IPS-18c (cell line): ENCODE measurements at regions not wholly inside any gene's neighbourhood (a gene's known extent, or its start where the extent isn't known, plus 50 kb on each side); places are given as distances from the start of the nearest gene placed in this dataset.

Source experiments
- H3K4me3 ChIP-seq: 2 replicates; pipeline ENCODE4 v1.7.0; 2013; ENCODE audit warnings: low read depth, mild to moderate bottlenecking, low read length, moderate library complexity; ENCODE audit not compliant: insufficient read depth
- H3K9me3 ChIP-seq: one replicate; pipeline ENCODE4 v1.6.1; 2013; ENCODE audit warnings: mild to moderate bottlenecking, low read length, moderate library complexity; ENCODE audit not compliant: control insufficient read depth, insufficient read depth

DNA sequence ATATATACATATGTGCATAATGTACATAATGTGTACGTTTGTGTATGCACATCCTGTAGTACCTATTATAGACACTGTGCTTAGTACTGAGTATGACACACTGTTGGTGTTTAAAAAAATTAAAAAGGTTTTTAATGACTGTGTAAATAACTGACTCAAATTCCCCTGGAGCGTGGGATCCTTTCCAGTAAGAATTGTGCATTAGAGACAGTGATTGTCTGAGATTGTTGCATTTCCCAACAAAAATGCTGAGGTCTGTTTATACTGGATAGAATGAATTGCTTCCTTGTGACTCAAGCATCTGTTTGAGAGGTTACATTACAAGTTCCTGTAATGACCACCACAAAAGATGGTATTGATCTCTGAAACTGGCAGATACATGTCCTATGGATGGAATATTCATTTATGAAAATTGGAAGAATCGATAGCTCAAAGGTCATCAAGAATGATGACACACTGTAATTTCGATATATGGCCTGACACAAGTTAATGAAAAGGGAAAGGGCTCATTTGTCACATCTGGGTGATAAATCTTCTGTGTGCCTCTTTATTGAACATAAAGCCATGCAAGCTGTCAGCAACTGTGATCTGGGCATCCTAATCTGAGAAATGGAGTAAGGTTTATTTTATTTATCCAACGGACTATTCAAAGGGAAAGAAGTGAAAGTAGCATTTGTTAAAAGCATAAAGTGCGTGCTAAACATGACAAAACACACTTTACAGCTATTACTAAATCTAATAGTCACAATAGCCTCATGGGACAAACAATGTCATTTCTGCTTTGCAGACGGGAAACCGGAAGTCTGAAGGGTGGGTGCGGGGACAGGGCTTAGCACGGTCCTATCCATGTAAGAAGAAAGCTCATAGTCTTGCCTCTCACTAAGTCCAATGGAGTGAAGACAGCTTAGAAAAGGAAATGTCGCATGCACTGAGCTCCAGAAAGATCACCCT is 228.8 kb downstream of the CDH11 start:
- Histone ChIP-seq H3K4me3 (no peak overlapping the region), H3K9me3 (no peaks in the 10 kb centered on the region)

DNA sequence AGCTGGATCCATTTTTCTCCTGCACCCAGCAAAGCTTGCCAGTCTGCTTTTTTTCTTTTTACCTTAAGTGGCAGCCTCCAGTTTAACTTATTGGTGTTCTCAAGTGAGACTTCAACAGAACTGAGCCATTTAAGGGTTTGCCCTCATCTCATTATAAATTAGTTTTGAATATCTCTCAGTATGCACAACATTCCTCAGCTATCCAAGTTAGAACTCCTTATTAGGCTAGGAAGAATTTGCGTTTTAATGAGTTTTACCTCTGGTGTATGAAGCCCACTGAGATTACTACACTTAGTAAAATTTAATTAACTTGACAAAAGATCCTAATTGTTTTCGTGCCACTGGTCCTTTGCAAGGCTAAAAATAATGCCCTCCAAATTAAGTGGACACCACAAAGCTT is 232.4 kb downstream of the CDH11 start:
- Histone ChIP-seq H3K9me3 (no peaks in the 10 kb centered on the region), H3K4me3 (no peak overlapping the region)

DNA sequence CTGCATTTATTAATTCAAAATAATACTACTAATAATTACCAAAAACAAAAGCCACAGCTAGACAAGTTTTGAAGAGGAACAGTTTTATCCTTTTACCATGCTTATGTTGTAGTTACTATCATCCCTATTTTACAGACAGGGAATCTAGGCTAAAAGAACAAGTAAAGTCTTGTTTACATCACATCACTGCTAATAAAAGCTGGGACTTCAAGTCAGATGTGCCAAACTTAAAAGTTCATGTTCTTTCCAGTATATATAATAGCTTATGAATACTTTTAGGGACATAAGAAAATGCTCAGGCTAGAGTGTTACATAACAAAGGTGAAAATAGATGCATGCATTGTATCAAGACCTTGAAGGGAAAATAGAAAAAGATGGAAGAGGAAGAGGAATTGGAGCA is 234.2 kb downstream of the CDH11 start:
- no peaks in the 10 kb centered on the region for H3K9me3 ChIP-seq
- no peak overlapping the region for H3K4me3 ChIP-seq

DNA sequence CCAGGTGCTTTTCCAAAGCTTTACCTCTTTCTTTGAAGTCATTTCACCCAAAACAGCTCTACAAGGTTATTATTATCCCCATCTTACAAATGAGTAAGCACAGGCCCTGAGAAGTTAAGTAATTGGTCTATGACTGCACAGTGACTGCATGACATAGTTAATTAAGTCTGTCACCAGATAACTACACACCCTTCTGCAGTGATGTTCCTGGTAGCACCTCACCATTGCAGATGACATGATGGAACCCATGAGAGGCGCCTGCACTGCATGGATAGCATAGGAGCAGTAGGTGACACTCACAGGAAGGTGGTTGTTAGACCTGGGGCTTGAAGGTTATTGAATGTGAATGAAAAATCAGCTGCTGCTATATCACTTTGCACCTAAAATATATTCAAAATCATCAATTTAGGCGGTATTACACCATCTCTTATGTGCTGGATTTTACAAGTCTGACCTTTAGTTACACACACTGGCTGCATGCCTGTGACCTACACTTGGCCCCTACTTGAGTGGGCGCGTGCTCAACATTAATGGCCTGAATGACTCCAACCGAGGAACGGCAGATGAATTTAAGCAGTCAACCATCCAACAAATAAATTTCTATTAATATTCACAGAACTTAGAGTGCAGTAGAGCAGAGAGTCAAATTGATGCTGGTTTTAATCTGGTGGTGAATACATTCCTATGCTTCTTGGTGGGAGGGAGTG is 239.6 kb downstream of the CDH11 start:
- H3K4me3 ChIP-seq = no peak overlapping the region
- no peaks in the 10 kb centered on the region for H3K9me3 ChIP-seq

DNA sequence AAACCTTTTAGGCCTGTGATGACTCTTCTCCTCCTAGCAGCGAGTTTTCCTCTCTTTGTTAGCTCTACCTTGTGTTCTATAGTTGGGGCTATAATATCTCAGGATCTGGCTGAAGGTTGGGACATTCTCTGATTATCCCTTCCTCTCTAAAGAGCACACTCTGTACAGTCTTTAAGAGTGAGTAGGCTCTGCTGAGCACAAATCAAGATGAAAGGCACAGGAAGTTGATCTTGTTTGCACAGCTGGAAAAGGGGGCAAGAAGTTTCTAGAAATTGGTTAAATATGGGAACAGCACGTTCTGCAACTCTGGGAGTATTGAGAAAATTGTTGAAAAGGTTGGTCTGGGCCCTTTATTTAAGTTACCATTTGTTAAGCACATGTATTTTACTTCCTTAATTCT is 240.9 kb downstream of the CDH11 start:
- Histone ChIP-seq H3K4me3 (no peak overlapping the region), H3K9me3 (no peaks in the 10 kb centered on the region)

DNA sequence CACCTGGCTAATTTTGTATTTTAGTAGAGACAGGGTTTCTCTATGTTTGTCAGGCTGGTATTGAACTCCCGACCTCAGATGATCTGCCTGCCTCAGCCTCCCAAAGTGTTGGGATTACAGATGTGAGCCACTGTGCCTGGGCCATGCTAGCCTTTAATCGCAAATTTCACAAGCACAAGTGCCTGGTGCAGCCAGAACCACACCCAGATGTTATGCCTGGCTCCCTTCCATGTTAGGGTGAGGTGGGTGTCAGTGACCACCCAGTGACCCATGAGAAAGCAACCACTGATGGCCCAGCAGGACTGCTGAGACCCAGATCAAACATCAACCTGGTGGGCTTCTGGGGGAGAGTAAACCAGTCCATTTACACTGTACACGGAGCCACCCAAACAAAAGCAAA is 241.9 kb downstream of the CDH11 start:
- Histone ChIP-seq H3K4me3 (no peak overlapping the region), H3K9me3 (no peaks in the 10 kb centered on the region)

DNA sequence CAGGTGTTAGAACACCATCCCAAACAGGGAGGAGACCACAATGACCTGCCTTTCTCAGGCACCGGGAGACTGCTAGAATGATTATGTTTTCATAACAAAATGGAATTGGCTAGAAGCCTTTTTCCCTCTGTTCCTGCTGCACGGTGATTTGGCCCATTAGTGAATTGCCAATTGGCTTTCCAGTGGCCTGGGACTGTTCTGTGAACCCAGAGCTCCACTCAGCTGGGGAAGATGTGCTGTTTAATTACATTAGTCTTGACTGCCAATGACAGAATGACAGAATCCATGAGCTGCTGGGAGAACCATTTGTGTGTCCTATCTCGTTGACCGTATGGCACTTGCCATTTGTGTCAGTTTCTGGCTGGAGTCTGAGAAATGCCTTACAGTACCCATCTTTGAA is 242.9 kb downstream of the CDH11 start:
- no peaks in the 10 kb centered on the region for H3K9me3 ChIP-seq
- no peak overlapping the region for H3K4me3 ChIP-seq

DNA sequence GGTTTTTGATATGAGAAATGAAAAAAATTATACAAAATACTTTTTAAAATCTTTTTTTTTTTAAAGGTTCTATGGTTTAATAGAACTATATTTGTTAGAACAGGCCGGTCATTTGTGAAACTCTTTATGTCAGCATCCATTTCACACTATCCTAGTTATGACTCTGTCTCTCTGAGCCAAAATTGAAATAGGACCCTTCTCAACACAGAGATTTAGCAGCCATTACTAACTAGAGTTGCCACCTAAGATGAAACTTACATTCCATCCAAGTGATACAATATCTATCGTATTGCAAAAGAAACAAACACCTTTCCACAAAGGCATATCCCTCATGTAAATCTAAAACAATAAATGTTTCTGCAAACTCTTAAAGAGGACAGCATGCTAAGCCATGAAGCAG is 249.8 kb downstream of the CDH11 start:
- no peak overlapping the region for H3K4me3 ChIP-seq
- no peaks in the 10 kb centered on the region for H3K9me3 ChIP-seq

DNA sequence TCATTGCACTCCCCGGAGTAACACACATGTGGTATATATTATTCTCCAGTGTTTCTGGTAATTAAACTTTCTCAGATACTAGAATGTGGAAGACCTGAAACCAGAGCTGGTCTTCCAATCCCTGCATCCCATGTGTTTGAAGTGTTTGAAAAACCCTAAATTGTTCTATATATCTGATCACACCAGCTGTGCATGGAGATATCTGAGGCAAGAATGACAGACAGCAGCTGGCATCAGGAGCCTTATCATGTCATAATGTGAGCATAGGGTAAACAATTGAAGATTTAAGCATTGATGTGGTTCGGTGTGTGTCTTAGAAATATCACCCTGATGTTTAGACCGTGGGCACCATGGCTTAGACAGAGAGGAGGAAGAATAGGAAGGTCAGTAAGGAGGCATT is 251.0 kb downstream of the CDH11 start:
- no peak overlapping the region for H3K4me3 ChIP-seq
- no peaks in the 10 kb centered on the region for H3K9me3 ChIP-seq

DNA sequence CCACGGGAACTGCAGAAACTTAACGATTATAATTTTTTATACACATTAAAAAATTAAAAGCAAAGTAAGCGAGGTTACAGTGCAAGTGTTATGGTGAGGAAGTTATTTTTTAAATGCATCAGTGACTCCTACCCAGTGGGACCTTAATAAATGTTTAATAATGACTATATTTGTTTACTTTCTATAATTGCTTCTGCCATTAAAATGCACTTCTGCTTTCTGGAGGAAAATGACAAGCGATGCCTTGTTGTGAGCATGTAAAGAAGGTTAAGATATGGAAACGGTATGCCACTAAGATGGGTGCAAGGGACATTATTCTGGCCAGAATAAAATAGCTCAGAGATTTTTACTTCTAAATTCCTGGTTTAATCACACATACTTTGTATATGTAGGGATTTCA is 252.1 kb downstream of the CDH11 start:
- H3K9me3 ChIP-seq = no peaks in the 10 kb centered on the region
- H3K4me3 ChIP-seq = no peak overlapping the region

DNA sequence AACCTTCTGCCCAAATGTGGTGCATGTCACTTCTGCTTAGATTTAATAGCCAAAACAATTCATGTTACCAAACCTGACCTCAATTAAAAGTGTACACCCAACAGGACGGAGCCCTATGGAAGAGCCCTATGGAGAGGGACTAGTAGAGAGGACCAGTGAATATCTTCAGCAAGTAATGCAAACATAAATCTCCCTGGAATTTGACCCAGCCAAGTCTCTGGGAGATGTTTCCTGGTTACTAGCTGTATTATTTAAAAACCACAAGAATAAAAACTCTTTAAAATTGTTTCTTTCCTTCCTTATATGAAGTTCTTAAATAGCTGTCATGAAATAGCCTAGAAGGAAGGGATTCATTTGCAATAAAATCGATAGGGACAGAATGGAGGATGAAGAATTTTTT is 255.8 kb downstream of the CDH11 start:
- Histone ChIP-seq H3K4me3 (no peak overlapping the region), H3K9me3 (no peaks in the 10 kb centered on the region)

DNA sequence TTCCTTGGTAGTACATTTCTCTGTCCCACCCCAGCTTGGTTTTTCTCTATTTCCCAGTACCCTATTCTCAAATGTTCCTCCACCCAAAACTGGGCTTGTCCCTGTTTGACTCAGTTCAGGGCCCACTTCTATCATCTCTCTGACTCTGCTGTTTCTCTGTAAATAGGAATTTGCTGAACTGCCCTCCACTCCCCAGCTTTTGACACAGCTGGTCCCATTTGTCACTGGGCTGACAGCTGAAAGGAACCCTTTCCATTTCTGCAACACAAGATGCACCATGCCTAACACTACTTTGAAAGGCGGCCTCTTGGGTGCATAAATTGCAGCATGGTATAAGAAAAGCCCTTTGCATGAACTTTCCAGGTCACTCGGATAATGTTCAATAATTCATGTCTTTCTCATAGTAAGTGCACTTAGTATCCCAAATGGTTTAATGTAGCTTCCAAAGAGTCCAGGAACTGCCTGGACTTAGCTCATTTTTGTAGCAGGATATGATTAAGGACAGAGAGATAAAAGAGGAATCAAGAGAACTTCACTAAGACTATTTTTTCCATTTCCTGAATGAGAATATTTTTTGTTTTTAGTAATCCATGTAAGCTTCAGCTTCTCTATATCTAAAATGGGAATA is 256.7 kb downstream of the CDH11 start:
- Histone ChIP-seq H3K4me3 (no peak overlapping the region), H3K9me3 (no peaks in the 10 kb centered on the region)

DNA sequence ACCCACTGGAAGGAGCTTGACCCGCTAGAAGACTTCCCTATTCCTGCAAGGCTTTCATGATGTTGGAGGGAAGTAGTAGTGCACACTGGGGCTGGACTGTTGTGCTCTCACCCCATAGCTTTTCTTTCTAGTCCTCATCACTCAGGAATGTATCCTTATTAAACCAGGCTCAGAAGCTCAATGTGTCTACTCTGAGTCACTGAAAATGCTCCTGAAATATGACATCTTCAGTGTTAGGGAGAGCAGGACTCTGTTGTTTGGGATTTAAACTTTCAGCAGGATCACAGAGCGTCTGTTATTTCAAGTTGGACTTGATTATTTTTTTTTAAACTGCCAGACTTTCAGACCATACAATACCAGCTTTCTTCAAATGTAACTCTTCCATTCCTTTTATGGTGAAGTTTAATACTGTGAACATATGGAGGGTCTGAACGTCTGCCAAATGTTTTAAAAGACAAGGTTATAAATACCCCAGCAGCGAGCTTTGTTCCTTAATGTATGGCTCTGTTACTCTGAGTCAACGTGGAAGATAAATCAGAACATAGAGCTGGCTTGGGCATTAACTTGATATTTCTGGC is 257.5 kb downstream of the CDH11 start:
- Histone ChIP-seq H3K4me3 (no peak overlapping the region), H3K9me3 (no peaks in the 10 kb centered on the region)

DNA sequence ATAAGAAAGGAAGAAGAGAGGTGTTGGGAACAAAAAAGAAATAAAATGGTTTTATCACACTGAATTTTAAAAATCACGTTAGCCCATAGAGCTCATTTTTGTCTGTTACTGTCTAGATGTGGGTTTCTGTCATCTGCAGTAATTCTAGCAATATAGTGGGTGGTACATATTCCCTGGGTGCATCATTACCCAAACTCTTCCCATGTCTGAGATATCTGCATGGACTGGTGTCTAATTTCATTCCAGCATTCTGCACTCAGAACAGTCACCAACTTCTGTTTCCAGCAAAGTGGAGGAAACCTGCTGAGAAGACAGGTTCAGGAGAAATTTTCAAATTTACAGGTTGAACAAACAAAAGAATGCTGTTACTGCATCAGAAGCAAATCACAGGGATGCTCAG is 263.8 kb downstream of the CDH11 start:
- no peaks in the 10 kb centered on the region for H3K9me3 ChIP-seq
- H3K4me3 ChIP-seq = no peak overlapping the region

DNA sequence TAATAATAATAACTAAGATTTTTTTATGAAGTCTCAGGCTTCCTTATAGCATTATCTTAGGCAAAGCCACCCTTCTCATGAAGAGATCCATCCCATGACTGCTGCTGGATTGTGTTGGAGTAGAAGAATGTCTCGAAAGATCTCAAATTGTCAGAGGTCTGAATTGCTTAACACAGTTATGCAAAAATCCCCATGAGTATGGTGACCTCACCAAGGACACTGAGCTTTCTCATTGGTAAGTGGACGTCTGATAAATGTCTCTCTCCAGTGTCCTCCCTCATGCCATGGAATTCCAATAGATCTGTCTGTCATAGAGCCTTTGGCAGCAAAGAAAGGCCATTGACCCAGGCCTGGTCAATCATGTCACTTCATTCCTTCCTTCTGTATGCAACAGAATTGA is 264.5 kb downstream of the CDH11 start:
- H3K4me3 ChIP-seq = no peak overlapping the region
- no peaks in the 10 kb centered on the region for H3K9me3 ChIP-seq

DNA sequence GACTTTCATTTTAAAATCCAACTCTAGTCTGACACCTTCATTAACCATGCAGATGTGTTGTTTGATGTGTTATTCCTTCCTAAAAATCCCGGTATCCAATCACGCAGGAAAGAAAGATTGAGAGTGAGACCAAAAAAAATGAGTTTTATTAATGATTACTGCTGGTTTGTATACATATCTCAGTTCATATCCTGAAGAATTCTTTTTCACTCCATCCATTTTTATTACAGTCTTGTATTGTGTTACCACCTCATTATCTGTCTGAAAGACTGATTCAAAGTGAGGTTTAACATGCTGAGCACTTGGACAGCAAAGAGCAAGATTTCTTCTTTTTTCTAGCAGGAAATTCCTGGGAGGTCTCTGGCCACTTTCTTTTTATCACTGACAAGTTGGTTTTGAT is 268.3 kb downstream of the CDH11 start:
- no peak overlapping the region for H3K4me3 ChIP-seq
- no peaks in the 10 kb centered on the region for H3K9me3 ChIP-seq

DNA sequence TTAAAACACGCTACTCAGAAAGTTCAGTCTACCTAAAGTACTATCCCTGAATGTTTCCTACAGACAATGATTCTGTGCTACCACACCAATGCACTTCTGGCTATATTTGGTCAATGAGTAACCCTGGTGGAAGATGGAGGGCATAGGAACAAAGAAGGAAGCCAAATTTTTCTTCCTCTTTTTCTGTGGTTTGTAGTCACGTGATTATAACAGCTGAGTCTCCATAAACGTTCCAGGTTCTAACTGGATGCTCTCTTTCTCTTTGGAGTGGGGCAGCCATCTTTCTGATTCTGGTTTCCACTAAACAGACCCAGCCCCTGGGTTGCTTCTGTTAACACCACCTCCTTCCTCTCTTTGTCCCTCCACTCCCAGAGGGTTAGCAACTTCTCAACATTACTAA is 274.9 kb downstream of the CDH11 start:
- H3K9me3 ChIP-seq = no peaks in the 10 kb centered on the region

DNA sequence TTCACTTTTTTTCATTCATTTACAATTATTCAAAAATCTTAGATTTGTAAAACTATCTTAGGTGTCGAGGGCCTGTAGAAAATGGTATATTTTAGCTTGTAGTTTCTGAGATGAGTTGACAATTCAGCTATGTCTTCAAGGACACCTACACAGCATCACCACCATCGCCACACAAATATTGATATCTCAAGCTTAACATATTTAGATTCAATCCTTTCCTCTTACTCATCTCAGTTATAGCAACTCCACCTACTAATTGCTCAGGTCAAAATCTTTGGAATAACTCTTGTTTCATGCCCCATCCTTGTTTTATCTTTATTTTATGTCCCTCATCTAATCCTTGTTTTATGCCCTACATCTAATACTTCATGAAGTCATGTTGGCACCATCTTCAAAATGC is 276.8 kb downstream of the CDH11 start:
- Histone ChIP-seq H3K4me3 (no peak overlapping the region), H3K9me3 (no peaks in the 10 kb centered on the region)

More for the DNA sequence above, 274.9 kb downstream of the CDH11 start:
- H3K4me3 ChIP-seq = no peak overlapping the region
